Vagina (tissue), 2 donors: ENCODE measurements at regions not wholly inside any gene's neighbourhood (a gene's known extent, or its start where the extent isn't known, plus 50 kb on each side); places are given as distances from the start of the nearest gene placed in this dataset.

Experiments
- DNase-seq, 2 donors: peaks; one replicate each; pipeline ENCODE4 v3.0.0-alpha.2; 2017; ENCODE audit errors: extremely low spot score in 2 of 2
- H3K27ac ChIP-seq: fragments of 200-600 bp; sonication (generic); one replicate; pipeline ENCODE4 v1.5.1; 2019
- H3K27me3 ChIP-seq: fragments of 200-600 bp; sonication (generic); one replicate; pipeline ENCODE4 v1.5.1; 2019
- H3K36me3 ChIP-seq, 2 donors: fragments of 200-600 bp; sonication (generic); one replicate each; pipeline ENCODE4 v1.5.1; 2017 to 2019
- H3K4me1 ChIP-seq: fragments of 200-600 bp; sonication (generic); one replicate; pipeline ENCODE4 v1.5.1; 2019
- H3K4me3 ChIP-seq, 2 donors: fragments of 200-600 bp; sonication (generic); 1 replicate in 1 of 2; 2 replicates in 1 of 2; pipeline ENCODE4 v1.5.1; 2016 to 2019
- H3K9me3 ChIP-seq: fragments of 200-600 bp; sonication (generic); one replicate; pipeline ENCODE4 v1.5.1; 2019
- POLR2A ChIP-seq, 2 donors: fragments of 450-650 bp; IDR thresholded peaks; one replicate each; pipeline ENCODE4 v1.6.1; 2017; ENCODE audit warnings: antibody characterized with exemption in 2 of 2, mild to moderate bottlenecking in 2 of 2, moderate library complexity in 2 of 2
- POLR2AphosphoS5 ChIP-seq, 2 donors: sonication (generic); formaldehyde crosslinking; IDR thresholded peaks; one replicate each; pipeline ENCODE4 v1.9.0; 2017; ENCODE audit warnings: antibody characterized with exemption in 2 of 2, mild to moderate bottlenecking in 2 of 2, low read depth in 1 of 2; ENCODE audit not compliant: insufficient read depth in 1 of 2
- intact Hi-C: fragments of 100-400 bp; cut with DNase I; formaldehyde crosslinking; loops from one replicate; pipeline ENCODE4 v1.15.1; 2023
- TF ChIP-seq, protein P1 (sequence below), 3 experiments: fragments of 450-650 bp in 2 of 3; fragments of 200-600 bp in 1 of 3; sonication (generic) in 1 of 3; IDR thresholded peaks; one replicate each; pipeline ENCODE4 v1.5.1; 2017 to 2019; ENCODE audit warnings: antibody characterized with exemption in 3 of 3, mild to moderate bottlenecking in 2 of 3, moderate library complexity in 2 of 3

GRCh38 chr9:115694991-115695390, 458.6 kb upstream of the PAPPA start:
- no peak for DNase-seq
- Histone ChIP-seq H3K4me1 (no peaks in the 10 kb centered on the region), H3K9me3 (no peaks in the 10 kb centered on the region), H3K27ac (no peak overlapping the region), H3K4me3 (no peak overlapping the region), H3K36me3 (no peaks in the 10 kb centered on the region), H3K27me3 (no peaks in the 10 kb centered on the region)
- intact Hi-C loops = no loop called here
- TF ChIP-seq, protein P1, sequence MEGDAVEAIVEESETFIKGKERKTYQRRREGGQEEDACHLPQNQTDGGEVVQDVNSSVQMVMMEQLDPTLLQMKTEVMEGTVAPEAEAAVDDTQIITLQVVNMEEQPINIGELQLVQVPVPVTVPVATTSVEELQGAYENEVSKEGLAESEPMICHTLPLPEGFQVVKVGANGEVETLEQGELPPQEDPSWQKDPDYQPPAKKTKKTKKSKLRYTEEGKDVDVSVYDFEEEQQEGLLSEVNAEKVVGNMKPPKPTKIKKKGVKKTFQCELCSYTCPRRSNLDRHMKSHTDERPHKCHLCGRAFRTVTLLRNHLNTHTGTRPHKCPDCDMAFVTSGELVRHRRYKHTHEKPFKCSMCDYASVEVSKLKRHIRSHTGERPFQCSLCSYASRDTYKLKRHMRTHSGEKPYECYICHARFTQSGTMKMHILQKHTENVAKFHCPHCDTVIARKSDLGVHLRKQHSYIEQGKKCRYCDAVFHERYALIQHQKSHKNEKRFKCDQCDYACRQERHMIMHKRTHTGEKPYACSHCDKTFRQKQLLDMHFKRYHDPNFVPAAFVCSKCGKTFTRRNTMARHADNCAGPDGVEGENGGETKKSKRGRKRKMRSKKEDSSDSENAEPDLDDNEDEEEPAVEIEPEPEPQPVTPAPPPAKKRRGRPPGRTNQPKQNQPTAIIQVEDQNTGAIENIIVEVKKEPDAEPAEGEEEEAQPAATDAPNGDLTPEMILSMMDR (IDR thresholded peaks at IDR 0.05) = no peak
- TF ChIP-seq POLR2A (IDR thresholded peaks at IDR 0.05) (no peak), POLR2AphosphoS5 (IDR thresholded peaks at IDR 0.05; ENCODE audit: insufficient read depth in 1 of 2, low read depth in 1 of 2) (no peak)

DNA sequence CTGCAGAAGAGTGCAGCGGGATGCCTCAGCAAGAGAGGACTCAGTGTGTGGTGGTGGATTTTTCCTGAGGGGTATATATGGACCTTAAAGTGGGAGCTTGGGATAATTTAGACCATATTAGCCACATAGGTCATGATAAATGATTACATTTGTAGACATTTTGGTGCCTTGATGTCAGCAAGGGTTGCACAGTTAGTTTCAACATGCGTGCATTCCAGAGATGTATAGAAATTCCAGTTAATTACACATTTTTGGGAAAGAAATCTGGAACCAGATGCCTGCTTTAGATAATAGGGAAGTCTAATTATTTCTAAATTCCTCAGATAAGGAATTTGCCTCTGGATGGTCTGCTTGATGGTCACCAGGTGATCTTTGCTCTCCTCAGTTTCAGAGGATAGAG, 440.6 kb upstream of the PAPPA start:
- Histone ChIP-seq H3K9me3 (no peaks in the 10 kb centered on the region), H3K4me3 (no peak overlapping the region), H3K36me3 (no peaks in the 10 kb centered on the region), H3K27ac (no peak overlapping the region), H3K4me1 (no peaks in the 10 kb centered on the region), H3K27me3 (no peaks in the 10 kb centered on the region)
- no peak for DNase-seq
- intact Hi-C loops = no loop called here
- TF ChIP-seq, protein P1 (IDR thresholded peaks at IDR 0.05) = no peak

GRCh38 chr9:115715666-115716065, 437.9 kb upstream of the PAPPA start:
- Histone ChIP-seq H3K27me3 (no peaks in the 10 kb centered on the region), H3K9me3 (no peaks in the 10 kb centered on the region), H3K4me3 (no peak overlapping the region), H3K27ac (no peak overlapping the region), H3K4me1 (no peaks in the 10 kb centered on the region), H3K36me3 (no peaks in the 10 kb centered on the region)
- TF ChIP-seq POLR2AphosphoS5 (IDR thresholded peaks at IDR 0.05; ENCODE audit: insufficient read depth in 1 of 2, low read depth in 1 of 2) (no peak), POLR2A (IDR thresholded peaks at IDR 0.05) (no peak)
- TF ChIP-seq, protein P1 (IDR thresholded peaks at IDR 0.05) = no peak
- DNase-seq = no peak
- intact Hi-C loops = no loop called here

DNA sequence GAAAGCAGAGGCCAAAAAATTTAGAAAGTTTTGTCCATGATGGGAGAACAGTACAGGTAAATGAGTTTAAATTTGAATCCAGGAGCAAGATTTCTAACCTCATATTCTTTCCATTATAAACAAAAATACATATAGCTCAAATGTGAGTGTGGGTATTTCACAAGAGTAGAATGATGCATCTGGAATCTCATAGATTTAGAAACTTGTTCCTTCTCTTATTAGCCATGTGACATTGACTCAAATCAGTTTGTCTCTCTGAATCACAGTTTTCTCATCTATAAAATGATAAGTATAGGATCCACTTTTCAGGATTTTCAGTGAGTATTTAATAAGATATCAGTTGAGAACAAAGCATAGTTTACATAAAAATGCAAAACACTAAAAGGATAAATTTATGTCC, 436.3 kb upstream of the PAPPA start:
- no peak overlapping the region for H3K27ac ChIP-seq
- no peaks in the 10 kb centered on the region for H3K27me3 ChIP-seq
- no peaks in the 10 kb centered on the region for H3K9me3 ChIP-seq
- TF ChIP-seq POLR2AphosphoS5 (IDR thresholded peaks at IDR 0.05; ENCODE audit: insufficient read depth in 1 of 2, low read depth in 1 of 2) = no peak
- TF ChIP-seq, protein P1 (IDR thresholded peaks at IDR 0.05) = no peak
- no peak for TF ChIP-seq POLR2A (IDR thresholded peaks at IDR 0.05)
- no peak for DNase-seq
- H3K36me3 ChIP-seq = no peaks in the 10 kb centered on the region
- H3K4me3 ChIP-seq = no peak overlapping the region
- H3K4me1 ChIP-seq = no peaks in the 10 kb centered on the region
- intact Hi-C loops = no loop called here

DNA sequence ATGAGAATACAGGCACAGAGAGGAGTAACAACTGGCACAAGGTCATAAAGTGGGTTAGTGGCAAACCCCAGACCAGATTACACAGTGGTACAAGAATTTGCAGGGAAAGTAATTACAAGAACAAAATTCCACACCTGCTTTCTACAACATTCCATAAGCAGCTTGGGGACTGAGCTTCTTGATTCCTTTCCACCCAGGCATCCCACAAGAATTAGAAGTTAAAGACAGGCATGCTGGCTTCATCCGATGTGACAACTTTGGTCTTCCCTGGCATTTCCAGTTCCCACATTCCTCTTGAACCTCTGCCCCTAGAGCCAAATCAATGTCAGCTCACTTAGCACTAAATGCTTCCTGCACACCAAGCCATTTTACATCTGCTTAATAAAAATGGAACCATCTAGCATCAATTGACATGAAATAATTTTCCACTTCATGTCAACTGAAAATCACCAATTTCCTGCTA, 435.8 kb upstream of the PAPPA start:
- Histone ChIP-seq H3K9me3 (no peaks in the 10 kb centered on the region), H3K36me3 (no peaks in the 10 kb centered on the region), H3K27me3 (no peaks in the 10 kb centered on the region), H3K4me1 (no peaks in the 10 kb centered on the region), H3K27ac (no peak overlapping the region), H3K4me3 (no peak overlapping the region)
- intact Hi-C loops = no loop called here
- no peak for DNase-seq
- TF ChIP-seq POLR2AphosphoS5 (IDR thresholded peaks at IDR 0.05; ENCODE audit: insufficient read depth in 1 of 2, low read depth in 1 of 2) (no peak), POLR2A (IDR thresholded peaks at IDR 0.05) (no peak)
- TF ChIP-seq, protein P1 (IDR thresholded peaks at IDR 0.05) = no peak
